ENCODE measurements at regions not wholly inside any gene's neighbourhood (a gene's known extent, or its start where the extent isn't known, plus 50 kb on each side); places are given as distances from the start of the nearest gene placed in this dataset.

DNA sequence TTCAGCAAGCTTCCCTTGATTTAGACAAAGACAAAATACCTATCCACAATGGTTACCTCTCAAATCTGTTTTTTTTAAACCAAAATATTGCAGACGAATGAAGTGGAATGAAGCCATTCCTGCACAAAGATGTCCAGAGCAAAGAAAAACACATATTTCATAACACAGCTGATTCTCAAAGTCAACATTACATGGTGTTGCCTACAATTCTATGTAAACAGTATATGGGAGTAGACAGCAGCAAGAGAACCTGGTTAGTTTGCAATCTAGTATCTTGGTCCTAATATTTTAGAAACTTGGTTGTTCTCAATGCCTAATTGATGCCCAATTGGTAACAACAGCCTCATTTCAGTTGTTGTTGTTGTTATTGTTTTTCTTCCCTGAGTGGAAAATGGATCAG lies 1240.9 kb upstream of the CHAC2 start:
- TF ChIP-seq, protein P1, sequence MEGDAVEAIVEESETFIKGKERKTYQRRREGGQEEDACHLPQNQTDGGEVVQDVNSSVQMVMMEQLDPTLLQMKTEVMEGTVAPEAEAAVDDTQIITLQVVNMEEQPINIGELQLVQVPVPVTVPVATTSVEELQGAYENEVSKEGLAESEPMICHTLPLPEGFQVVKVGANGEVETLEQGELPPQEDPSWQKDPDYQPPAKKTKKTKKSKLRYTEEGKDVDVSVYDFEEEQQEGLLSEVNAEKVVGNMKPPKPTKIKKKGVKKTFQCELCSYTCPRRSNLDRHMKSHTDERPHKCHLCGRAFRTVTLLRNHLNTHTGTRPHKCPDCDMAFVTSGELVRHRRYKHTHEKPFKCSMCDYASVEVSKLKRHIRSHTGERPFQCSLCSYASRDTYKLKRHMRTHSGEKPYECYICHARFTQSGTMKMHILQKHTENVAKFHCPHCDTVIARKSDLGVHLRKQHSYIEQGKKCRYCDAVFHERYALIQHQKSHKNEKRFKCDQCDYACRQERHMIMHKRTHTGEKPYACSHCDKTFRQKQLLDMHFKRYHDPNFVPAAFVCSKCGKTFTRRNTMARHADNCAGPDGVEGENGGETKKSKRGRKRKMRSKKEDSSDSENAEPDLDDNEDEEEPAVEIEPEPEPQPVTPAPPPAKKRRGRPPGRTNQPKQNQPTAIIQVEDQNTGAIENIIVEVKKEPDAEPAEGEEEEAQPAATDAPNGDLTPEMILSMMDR (conservative IDR thresholded peaks at IDR 0.05; ENCODE audit: low read depth in 2 of 2), result no peak
- TF ChIP-seq POLR2AphosphoS5 (IDR thresholded peaks at IDR 0.05; ENCODE audit: low read depth) (no peak), EZH2 (IDR thresholded peaks at IDR 0.05; ENCODE audit: low read depth, unreplicated experiment) (no peak), ZNF331 (CRISPR knock-in tag; IDR thresholded peaks at IDR 0.05; ENCODE audit: low read depth) (no peak), EZH2phosphoT487 (IDR thresholded peaks at IDR 0.05; ENCODE audit: unreplicated experiment) (no peak), JUNB (IDR thresholded peaks at IDR 0.05; ENCODE audit: unreplicated experiment) (no peak), STAT1 (IDR thresholded peaks at IDR 0.05; ENCODE audit: unreplicated experiment) (no peak)
- TF ChIP-seq, protein P2, sequence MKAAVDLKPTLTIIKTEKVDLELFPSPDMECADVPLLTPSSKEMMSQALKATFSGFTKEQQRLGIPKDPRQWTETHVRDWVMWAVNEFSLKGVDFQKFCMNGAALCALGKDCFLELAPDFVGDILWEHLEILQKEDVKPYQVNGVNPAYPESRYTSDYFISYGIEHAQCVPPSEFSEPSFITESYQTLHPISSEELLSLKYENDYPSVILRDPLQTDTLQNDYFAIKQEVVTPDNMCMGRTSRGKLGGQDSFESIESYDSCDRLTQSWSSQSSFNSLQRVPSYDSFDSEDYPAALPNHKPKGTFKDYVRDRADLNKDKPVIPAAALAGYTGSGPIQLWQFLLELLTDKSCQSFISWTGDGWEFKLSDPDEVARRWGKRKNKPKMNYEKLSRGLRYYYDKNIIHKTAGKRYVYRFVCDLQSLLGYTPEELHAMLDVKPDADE (IDR thresholded peaks at IDR 0.05), result no peak
- TF ChIP-seq, protein P3, sequence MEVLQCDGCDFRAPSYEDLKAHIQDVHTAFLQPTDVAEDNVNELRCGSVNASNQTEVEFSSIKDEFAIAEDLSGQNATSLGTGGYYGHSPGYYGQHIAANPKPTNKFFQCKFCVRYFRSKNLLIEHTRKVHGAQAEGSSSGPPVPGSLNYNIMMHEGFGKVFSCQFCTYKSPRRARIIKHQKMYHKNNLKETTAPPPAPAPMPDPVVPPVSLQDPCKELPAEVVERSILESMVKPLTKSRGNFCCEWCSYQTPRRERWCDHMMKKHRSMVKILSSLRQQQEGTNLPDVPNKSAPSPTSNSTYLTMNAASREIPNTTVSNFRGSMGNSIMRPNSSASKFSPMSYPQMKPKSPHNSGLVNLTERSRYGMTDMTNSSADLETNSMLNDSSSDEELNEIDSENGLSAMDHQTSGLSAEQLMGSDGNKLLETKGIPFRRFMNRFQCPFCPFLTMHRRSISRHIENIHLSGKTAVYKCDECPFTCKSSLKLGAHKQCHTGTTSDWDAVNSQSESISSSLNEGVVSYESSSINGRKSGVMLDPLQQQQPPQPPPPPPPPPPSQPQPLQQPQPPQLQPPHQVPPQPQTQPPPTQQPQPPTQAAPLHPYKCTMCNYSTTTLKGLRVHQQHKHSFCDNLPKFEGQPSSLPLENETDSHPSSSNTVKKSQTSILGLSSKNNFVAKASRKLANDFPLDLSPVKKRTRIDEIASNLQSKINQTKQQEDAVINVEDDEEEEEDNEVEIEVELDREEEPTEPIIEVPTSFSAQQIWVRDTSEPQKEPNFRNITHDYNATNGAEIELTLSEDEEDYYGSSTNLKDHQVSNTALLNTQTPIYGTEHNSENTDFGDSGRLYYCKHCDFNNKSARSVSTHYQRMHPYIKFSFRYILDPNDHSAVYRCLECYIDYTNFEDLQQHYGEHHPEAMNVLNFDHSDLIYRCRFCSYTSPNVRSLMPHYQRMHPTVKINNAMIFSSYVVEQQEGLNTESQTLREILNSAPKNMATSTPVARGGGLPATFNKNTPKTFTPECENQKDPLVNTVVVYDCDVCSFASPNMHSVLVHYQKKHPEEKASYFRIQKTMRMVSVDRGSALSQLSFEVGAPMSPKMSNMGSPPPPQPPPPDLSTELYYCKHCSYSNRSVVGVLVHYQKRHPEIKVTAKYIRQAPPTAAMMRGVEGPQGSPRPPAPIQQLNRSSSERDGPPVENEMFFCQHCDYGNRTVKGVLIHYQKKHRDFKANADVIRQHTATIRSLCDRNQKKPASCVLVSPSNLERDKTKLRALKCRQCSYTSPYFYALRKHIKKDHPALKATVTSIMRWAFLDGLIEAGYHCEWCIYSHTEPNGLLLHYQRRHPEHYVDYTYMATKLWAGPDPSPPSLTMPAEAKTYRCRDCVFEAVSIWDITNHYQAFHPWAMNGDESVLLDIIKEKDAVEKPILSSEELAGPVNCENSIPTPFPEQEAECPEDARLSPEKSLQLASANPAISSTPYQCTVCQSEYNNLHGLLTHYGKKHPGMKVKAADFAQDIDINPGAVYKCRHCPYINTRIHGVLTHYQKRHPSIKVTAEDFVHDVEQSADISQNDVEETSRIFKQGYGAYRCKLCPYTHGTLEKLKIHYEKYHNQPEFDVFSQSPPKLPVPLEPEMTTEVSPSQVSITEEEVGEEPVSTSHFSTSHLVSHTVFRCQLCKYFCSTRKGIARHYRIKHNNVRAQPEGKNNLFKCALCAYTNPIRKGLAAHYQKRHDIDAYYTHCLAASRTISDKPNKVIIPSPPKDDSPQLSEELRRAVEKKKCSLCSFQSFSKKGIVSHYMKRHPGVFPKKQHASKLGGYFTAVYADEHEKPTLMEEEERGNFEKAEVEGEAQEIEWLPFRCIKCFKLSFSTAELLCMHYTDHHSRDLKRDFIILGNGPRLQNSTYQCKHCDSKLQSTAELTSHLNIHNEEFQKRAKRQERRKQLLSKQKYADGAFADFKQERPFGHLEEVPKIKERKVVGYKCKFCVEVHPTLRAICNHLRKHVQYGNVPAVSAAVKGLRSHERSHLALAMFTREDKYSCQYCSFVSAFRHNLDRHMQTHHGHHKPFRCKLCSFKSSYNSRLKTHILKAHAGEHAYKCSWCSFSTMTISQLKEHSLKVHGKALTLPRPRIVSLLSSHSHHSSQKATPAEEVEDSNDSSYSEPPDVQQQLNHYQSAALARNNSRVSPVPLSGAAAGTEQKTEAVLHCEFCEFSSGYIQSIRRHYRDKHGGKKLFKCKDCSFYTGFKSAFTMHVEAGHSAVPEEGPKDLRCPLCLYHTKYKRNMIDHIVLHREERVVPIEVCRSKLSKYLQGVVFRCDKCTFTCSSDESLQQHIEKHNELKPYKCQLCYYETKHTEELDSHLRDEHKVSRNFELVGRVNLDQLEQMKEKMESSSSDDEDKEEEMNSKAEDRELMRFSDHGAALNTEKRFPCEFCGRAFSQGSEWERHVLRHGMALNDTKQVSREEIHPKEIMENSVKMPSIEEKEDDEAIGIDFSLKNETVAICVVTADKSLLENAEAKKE (CRISPR knock-in tag; IDR thresholded peaks at IDR 0.05), result no peak
- TF ChIP-seq, protein P4, sequence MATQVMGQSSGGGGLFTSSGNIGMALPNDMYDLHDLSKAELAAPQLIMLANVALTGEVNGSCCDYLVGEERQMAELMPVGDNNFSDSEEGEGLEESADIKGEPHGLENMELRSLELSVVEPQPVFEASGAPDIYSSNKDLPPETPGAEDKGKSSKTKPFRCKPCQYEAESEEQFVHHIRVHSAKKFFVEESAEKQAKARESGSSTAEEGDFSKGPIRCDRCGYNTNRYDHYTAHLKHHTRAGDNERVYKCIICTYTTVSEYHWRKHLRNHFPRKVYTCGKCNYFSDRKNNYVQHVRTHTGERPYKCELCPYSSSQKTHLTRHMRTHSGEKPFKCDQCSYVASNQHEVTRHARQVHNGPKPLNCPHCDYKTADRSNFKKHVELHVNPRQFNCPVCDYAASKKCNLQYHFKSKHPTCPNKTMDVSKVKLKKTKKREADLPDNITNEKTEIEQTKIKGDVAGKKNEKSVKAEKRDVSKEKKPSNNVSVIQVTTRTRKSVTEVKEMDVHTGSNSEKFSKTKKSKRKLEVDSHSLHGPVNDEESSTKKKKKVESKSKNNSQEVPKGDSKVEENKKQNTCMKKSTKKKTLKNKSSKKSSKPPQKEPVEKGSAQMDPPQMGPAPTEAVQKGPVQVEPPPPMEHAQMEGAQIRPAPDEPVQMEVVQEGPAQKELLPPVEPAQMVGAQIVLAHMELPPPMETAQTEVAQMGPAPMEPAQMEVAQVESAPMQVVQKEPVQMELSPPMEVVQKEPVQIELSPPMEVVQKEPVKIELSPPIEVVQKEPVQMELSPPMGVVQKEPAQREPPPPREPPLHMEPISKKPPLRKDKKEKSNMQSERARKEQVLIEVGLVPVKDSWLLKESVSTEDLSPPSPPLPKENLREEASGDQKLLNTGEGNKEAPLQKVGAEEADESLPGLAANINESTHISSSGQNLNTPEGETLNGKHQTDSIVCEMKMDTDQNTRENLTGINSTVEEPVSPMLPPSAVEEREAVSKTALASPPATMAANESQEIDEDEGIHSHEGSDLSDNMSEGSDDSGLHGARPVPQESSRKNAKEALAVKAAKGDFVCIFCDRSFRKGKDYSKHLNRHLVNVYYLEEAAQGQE (IDR thresholded peaks at IDR 0.05; ENCODE audit: unreplicated experiment), result no peak

All from GM23338 (cell line).